A673 (cell line): ENCODE measurements at regions not wholly inside any gene's neighbourhood (a gene's known extent, or its start where the extent isn't known, plus 50 kb on each side); places are given as distances from the start of the nearest gene placed in this dataset.

Experiments used
- BruUV-seq: library from RNA; stranded (reverse); fragments of 400-500 nt; replicated peaks from 2 replicates; lab custom pipeline; 2021; lab: Mats Ljungman, UMichigan
- CTCF ChIA-PET: fragments of 300-600 bp; sonication (Branson Sonifier 250); formaldehyde crosslinking; loops from one replicate; lab custom pipeline; 2022; ENCODE audit warnings: antibody characterized with exemption; lab: Charles Lee
- POLR2A ChIA-PET: fragments of 300-600 bp; sonication (Branson Sonifier 250); formaldehyde crosslinking; loops from one replicate; lab custom pipeline; 2022; ENCODE audit warnings: antibody characterized with exemption; ENCODE audit not compliant: low non-redundant PET; lab: Charles Lee
- DNase-seq: peaks from one replicate; pipeline ENCODE4 v3.0.0-alpha.2; 2015; ENCODE audit warnings: low spot score
- H3K27ac ChIP-seq: fragments of 200-600 bp; sonication (generic); 2 replicates; pipeline ENCODE4 v1.5.1; 2016; ENCODE audit warnings: mixed run types, low read depth, mild to moderate bottlenecking, mixed read lengths, antibody characterized with exemption, low read length; ENCODE audit not compliant: poor library complexity, severe bottlenecking
- H3K27me3 ChIP-seq: fragments of 200-600 bp; sonication (generic); replicated peaks from 2 replicates; pipeline ENCODE4 v1.6.1; 2017; ENCODE audit warnings: mixed run types, low read depth, mild to moderate bottlenecking, mixed read lengths, antibody characterized with exemption, low read length; ENCODE audit not compliant: insufficient read depth, poor library complexity
- H3K36me3 ChIP-seq: fragments of 200-600 bp; sonication (generic); 2 replicates; pipeline ENCODE4 v1.6.1; 2016; ENCODE audit warnings: mixed run types, mild to moderate bottlenecking, mixed read lengths, antibody characterized with exemption, low read length; ENCODE audit not compliant: insufficient read depth, poor library complexity, severe bottlenecking
- H3K4me1 ChIP-seq: fragments of 200-600 bp; sonication (generic); 2 replicates; pipeline ENCODE4 v1.6.1; 2017; ENCODE audit warnings: mixed run types, mild to moderate bottlenecking, mixed read lengths, antibody characterized with exemption, low read length; ENCODE audit not compliant: insufficient read depth, poor library complexity, severe bottlenecking
- H3K4me3 ChIP-seq: fragments of 200-600 bp; sonication (generic); 2 replicates; pipeline ENCODE4 v1.5.1; 2016; ENCODE audit warnings: low read depth, mixed run types, mild to moderate bottlenecking, mixed read lengths, low read length; ENCODE audit not compliant: poor library complexity, severe bottlenecking
- H3K9me3 ChIP-seq: fragments of 200-600 bp; sonication (generic); 2 replicates; pipeline ENCODE4 v1.6.1; 2016; ENCODE audit warnings: mixed run types, low read depth, mild to moderate bottlenecking, mixed read lengths, antibody characterized with exemption, low read length; ENCODE audit not compliant: poor library complexity, severe bottlenecking
- EZH2 ChIP-seq: fragments of 200-600 bp; sonication (generic); IDR thresholded peaks from 2 replicates; pipeline ENCODE4 v1.6.1; 2017; ENCODE audit warnings: borderline replicate concordance, low read depth, mild to moderate bottlenecking, mixed read lengths, antibody characterized with exemption, low read length; ENCODE audit not compliant: poor library complexity, severe bottlenecking
- intact Hi-C: fragments of 100-400 bp; cut with micrococcal nuclease; formaldehyde crosslinking; loops from one replicate; pipeline ENCODE4 v1.10.0; 2022; ENCODE audit not compliant: unreplicated experiment
- TF ChIP-seq, protein P1 (sequence below): fragments of 300-800, 200-600 bp; sonication (generic); conservative IDR thresholded peaks from 2 replicates; pipeline ENCODE4 v1.5.1; 2017; ENCODE audit warnings: low read depth, mild to moderate bottlenecking, antibody characterized with exemption, low read length, moderate library complexity, mixed read lengths

DNA sequence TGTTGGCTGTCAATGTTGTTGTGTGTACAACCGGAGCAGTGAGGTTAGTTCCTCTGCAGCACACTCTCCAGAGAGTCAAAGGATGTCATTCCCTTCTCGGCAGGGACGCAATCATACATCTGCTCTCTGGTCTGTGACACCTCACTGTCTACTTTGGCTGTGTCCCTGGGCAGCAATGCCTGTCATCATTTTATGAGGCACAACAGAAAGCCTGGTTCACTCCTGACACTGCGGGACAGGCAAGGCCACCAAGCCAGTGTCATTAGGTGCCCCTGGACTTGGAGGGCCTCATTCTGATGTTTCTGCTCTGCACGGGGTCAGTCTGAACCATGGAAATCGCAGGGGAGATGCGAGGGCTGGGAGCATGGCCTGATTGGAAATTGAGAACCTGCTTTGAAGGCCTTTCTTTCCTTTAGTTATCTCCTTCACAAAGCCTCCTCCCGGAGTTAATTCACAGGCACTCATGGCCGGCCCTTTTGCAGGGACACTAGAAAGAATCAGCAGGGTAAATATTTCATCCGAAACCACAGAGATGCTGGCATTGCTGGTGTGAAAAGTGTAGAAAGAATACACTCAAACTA lies 284.4 kb downstream of the ZNF536 start:
- TF ChIP-seq, protein P1, sequence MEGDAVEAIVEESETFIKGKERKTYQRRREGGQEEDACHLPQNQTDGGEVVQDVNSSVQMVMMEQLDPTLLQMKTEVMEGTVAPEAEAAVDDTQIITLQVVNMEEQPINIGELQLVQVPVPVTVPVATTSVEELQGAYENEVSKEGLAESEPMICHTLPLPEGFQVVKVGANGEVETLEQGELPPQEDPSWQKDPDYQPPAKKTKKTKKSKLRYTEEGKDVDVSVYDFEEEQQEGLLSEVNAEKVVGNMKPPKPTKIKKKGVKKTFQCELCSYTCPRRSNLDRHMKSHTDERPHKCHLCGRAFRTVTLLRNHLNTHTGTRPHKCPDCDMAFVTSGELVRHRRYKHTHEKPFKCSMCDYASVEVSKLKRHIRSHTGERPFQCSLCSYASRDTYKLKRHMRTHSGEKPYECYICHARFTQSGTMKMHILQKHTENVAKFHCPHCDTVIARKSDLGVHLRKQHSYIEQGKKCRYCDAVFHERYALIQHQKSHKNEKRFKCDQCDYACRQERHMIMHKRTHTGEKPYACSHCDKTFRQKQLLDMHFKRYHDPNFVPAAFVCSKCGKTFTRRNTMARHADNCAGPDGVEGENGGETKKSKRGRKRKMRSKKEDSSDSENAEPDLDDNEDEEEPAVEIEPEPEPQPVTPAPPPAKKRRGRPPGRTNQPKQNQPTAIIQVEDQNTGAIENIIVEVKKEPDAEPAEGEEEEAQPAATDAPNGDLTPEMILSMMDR, result no peak
- no peak for TF ChIP-seq EZH2
- no peak overlapping the region for H3K4me3 ChIP-seq
- H3K4me1 ChIP-seq, result no peaks in the 10 kb centered on the region
- H3K27me3 ChIP-seq, result no peaks in the 10 kb centered on the region
- DNase-seq, result no peak
- no peak overlapping the region for H3K27ac ChIP-seq
- no peaks in the 10 kb centered on the region for H3K9me3 ChIP-seq
- ChIA-PET CTCF (no interaction called here), POLR2A (no interaction called here)
- intact Hi-C loops, result loop anchor here (10.0 kb wide), 1 partner anchor 782 kb away; no protein-coding TSS in a partner anchor
- no peaks in the 10 kb centered on the region for H3K36me3 ChIP-seq
- BruUV-seq, result no TSS peak

DNA sequence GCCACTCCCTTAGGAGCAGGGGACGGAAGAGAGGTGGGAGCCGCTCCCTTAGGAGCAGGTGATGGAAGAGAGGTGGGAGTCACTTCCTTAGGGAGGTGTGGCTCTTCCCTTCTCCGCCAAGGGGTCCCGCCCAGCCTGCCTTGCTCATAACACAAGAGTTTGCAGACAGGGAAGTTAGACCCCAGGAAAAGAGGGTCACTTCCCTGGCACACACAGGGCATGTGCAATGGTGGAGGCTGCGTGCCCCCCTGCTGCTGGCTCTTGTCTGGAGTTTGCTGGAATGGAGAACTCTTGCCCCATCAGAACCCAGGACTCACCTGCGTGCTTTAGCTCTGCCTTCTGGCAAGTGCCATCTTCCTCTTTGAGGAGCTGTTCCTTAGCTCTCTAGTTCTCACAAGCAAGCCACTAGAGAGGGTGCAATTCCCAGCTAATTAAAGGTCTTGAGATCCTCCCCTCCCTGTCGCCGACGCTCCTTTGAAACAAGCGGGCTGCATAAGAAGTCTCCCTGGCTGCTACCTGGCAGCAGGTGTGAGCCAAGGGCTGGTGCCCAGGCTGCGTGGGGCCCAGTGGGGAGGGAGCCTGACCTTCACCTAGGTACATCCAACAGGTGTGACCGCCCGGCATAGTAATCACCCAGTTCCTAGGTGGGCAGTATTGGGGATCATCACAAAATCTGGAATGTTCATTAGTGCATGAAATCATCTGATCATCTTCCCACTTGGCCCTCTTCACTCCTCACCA lies 281.6 kb downstream of the ZNF536 start:
- no peaks in the 10 kb centered on the region for H3K9me3 ChIP-seq
- no peaks in the 10 kb centered on the region for H3K4me1 ChIP-seq
- TF ChIP-seq EZH2, result no peak
- TF ChIP-seq, protein P1, result no peak
- no peak for DNase-seq
- no peak overlapping the region for H3K4me3 ChIP-seq
- no peak overlapping the region for H3K27ac ChIP-seq
- intact Hi-C loops, result loop anchor here (5.0 to 10.0 kb wide), 2 partner anchors 779 to 922 kb away; no protein-coding TSS in a partner anchor
- no TSS peak for BruUV-seq
- POLR2A ChIA-PET, result no interaction called here
- H3K27me3 ChIP-seq, result no peaks in the 10 kb centered on the region
- CTCF ChIA-PET, result interaction anchor here (0.6 kb wide), 1 partner anchor 50 kb away, joined by 3 read pairs; no protein-coding TSS in a partner anchor
- H3K36me3 ChIP-seq, result no peaks in the 10 kb centered on the region

DNA sequence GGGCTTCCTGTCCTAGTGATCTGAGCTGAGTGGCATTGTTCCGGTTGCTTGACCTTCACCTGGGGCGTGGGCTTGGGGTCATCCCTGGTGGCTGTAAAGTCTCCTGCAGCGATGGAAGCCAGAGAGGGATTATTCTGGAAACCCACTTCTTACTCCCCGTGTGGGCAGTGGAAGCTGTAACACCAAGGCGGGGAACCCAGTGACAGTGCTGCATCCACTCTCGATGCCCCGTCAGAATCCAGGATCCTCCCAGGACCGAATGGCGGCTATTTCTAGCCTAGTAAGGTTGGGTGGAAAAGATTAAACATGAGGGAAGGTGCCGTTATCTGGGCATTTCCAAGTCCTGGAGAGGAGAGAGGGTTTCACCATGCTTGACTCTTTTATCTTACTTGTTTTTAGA lies 280.6 kb downstream of the ZNF536 start:
- intact Hi-C loops, result loop anchor here (5.0 to 10.0 kb wide), 2 partner anchors 778 to 920 kb away; no protein-coding TSS in a partner anchor
- DNase-seq, result no peak
- BruUV-seq, result no TSS peak
- no peaks in the 10 kb centered on the region for H3K4me1 ChIP-seq
- no peak overlapping the region for H3K4me3 ChIP-seq
- H3K36me3 ChIP-seq, result no peaks in the 10 kb centered on the region
- H3K27ac ChIP-seq, result no peak overlapping the region
- no peaks in the 10 kb centered on the region for H3K27me3 ChIP-seq
- CTCF ChIA-PET, result no interaction called here
- POLR2A ChIA-PET, result no interaction called here
- TF ChIP-seq, protein P1, result no peak
- no peak for TF ChIP-seq EZH2
- H3K9me3 ChIP-seq, result no peaks in the 10 kb centered on the region
